ENCODE measurements at regions not wholly inside any gene's neighbourhood (a gene's known extent, or its start where the extent isn't known, plus 50 kb on each side); places are given as distances from the start of the nearest gene placed in this dataset.
A peak's percentile ranks its signal among the peaks of the same experiment; 100 is the strongest.

GRCh38 chr22:23404689-23405365, 175.3 kb downstream of the IGLL1 start (continued):
- TF ChIP-seq, protein P1, sequence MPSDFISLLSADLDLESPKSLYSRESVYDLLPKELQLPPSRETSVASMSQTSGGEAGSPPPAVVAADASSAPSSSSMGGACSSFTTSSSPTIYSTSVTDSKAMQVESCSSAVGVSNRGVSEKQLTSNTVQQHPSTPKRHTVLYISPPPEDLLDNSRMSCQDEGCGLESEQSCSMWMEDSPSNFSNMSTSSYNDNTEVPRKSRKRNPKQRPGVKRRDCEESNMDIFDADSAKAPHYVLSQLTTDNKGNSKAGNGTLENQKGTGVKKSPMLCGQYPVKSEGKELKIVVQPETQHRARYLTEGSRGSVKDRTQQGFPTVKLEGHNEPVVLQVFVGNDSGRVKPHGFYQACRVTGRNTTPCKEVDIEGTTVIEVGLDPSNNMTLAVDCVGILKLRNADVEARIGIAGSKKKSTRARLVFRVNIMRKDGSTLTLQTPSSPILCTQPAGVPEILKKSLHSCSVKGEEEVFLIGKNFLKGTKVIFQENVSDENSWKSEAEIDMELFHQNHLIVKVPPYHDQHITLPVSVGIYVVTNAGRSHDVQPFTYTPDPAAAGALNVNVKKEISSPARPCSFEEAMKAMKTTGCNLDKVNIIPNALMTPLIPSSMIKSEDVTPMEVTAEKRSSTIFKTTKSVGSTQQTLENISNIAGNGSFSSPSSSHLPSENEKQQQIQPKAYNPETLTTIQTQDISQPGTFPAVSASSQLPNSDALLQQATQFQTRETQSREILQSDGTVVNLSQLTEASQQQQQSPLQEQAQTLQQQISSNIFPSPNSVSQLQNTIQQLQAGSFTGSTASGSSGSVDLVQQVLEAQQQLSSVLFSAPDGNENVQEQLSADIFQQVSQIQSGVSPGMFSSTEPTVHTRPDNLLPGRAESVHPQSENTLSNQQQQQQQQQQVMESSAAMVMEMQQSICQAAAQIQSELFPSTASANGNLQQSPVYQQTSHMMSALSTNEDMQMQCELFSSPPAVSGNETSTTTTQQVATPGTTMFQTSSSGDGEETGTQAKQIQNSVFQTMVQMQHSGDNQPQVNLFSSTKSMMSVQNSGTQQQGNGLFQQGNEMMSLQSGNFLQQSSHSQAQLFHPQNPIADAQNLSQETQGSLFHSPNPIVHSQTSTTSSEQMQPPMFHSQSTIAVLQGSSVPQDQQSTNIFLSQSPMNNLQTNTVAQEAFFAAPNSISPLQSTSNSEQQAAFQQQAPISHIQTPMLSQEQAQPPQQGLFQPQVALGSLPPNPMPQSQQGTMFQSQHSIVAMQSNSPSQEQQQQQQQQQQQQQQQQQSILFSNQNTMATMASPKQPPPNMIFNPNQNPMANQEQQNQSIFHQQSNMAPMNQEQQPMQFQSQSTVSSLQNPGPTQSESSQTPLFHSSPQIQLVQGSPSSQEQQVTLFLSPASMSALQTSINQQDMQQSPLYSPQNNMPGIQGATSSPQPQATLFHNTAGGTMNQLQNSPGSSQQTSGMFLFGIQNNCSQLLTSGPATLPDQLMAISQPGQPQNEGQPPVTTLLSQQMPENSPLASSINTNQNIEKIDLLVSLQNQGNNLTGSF (CRISPR knock-in tag; IDR thresholded peaks at IDR 0.05), result peak; percentile 75
- TF ChIP-seq, protein P2, sequence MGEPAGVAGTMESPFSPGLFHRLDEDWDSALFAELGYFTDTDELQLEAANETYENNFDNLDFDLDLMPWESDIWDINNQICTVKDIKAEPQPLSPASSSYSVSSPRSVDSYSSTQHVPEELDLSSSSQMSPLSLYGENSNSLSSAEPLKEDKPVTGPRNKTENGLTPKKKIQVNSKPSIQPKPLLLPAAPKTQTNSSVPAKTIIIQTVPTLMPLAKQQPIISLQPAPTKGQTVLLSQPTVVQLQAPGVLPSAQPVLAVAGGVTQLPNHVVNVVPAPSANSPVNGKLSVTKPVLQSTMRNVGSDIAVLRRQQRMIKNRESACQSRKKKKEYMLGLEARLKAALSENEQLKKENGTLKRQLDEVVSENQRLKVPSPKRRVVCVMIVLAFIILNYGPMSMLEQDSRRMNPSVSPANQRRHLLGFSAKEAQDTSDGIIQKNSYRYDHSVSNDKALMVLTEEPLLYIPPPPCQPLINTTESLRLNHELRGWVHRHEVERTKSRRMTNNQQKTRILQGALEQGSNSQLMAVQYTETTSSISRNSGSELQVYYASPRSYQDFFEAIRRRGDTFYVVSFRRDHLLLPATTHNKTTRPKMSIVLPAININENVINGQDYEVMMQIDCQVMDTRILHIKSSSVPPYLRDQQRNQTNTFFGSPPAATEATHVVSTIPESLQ (CRISPR knock-in tag; conservative IDR thresholded peaks at IDR 0.05), result peak; percentile 78; the same call in 1 of the 2 replicates
- TF ChIP-seq, protein P3, sequence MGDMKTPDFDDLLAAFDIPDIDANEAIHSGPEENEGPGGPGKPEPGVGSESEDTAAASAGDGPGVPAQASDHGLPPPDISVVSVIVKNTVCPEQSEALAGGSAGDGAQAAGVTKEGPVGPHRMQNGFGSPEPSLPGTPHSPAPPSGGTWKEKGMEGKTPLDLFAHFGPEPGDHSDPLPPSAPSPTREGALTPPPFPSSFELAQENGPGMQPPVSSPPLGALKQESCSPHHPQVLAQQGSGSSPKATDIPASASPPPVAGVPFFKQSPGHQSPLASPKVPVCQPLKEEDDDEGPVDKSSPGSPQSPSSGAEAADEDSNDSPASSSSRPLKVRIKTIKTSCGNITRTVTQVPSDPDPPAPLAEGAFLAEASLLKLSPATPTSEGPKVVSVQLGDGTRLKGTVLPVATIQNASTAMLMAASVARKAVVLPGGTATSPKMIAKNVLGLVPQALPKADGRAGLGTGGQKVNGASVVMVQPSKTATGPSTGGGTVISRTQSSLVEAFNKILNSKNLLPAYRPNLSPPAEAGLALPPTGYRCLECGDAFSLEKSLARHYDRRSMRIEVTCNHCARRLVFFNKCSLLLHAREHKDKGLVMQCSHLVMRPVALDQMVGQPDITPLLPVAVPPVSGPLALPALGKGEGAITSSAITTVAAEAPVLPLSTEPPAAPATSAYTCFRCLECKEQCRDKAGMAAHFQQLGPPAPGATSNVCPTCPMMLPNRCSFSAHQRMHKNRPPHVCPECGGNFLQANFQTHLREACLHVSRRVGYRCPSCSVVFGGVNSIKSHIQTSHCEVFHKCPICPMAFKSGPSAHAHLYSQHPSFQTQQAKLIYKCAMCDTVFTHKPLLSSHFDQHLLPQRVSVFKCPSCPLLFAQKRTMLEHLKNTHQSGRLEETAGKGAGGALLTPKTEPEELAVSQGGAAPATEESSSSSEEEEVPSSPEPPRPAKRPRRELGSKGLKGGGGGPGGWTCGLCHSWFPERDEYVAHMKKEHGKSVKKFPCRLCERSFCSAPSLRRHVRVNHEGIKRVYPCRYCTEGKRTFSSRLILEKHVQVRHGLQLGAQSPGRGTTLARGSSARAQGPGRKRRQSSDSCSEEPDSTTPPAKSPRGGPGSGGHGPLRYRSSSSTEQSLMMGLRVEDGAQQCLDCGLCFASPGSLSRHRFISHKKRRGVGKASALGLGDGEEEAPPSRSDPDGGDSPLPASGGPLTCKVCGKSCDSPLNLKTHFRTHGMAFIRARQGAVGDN (CRISPR knock-in tag; IDR thresholded peaks at IDR 0.05), result peak; percentile 39
- TF ChIP-seq TBX2 (CRISPR knock-in tag; IDR thresholded peaks at IDR 0.05; ENCODE audit: borderline replicate concordance) (peak; percentile 31; the same call in 1 of the 2 replicates), ZNF564 (CRISPR knock-in tag; IDR thresholded peaks at IDR 0.05) (0 out of 2 replicates have a peak, but pooled peaks have one; percentile 51), PAWR (CRISPR knock-in tag; IDR thresholded peaks at IDR 0.05; ENCODE audit: borderline replicate concordance) (no peak), ZNF780A (CRISPR knock-in tag; IDR thresholded peaks at IDR 0.05) (no peak), KLF15 (CRISPR knock-in tag; IDR thresholded peaks at IDR 0.05; ENCODE audit: borderline replicate concordance) (peak; percentile 54; the same call in 1 of the 2 replicates), SMARCE1 (IDR thresholded peaks at IDR 0.05; ENCODE audit: borderline replicate concordance) (no peak), ZBTB38 (CRISPR knock-in tag; IDR thresholded peaks at IDR 0.05) (peak; percentile 46; the same call in 1 of the 2 replicates)
